Urinary bladder (tissue), 3 donors: ENCODE measurements at regions not wholly inside any gene's neighbourhood (a gene's known extent, or its start where the extent isn't known, plus 50 kb on each side); places are given as distances from the start of the nearest gene placed in this dataset.
"Not testable (repeated sequence)": the region's sequence is repeated elsewhere in the genome, so short reads cannot be mapped to it uniquely, and the experiment has no call there.

Experiments
- DNase-seq: peaks from one replicate; pipeline ENCODE4 v3.0.0-alpha.2; 2015; ENCODE audit errors: extremely low spot score
- H3K27ac ChIP-seq: one replicate; pipeline ENCODE4 v1.5.1; 2013; ENCODE audit warnings: low read depth, mild to moderate bottlenecking, moderate library complexity
- H3K36me3 ChIP-seq: one replicate; pipeline ENCODE4 v1.6.1; 2013; ENCODE audit warnings: mild to moderate bottlenecking, moderate library complexity; ENCODE audit not compliant: insufficient read depth
- H3K4me1 ChIP-seq: one replicate; pipeline ENCODE4 v1.6.1; 2013; ENCODE audit warnings: mild to moderate bottlenecking, moderate library complexity; ENCODE audit not compliant: insufficient read depth
- H3K4me3 ChIP-seq: one replicate; pipeline ENCODE4 v1.5.1; 2013; ENCODE audit warnings: low read depth, low read length
- WGBS: extraction: QIAGEN DNeasy Blood & Tissue Kit; methylation state at CpG from one replicate; pipeline ENCODE4 v1.1.7; 2013; 5-methylcytosine and 5-hydroxymethylcytosine counted together
- donor health status: healthy with polysubstance abuse.
- donor health status: healthy.

DNA sequence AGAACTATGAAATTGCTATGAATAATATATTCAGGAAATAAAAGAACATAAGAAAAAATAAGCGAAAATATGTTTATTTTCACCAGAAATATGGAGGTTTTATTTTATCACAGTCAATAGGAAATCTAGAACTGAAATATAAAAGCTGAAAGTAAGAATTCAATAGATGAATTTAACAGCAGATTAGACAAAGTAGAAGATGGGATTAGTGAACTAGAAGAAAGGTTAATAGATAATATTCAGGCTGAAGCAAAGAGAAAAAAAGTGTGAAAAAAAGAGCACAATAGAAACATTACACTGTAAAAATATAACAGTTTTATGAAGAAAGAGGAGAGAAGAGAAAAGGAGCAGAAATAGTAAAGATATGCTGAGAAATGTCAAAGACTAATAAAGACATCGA, 1152.1 kb downstream of the FAT4 start:
- Histone ChIP-seq H3K4me3 (no peak overlapping the region), H3K4me1 (no peaks in the 10 kb centered on the region), H3K27ac (no peak overlapping the region), H3K36me3 (no peaks in the 10 kb centered on the region)
- DNase-seq, result no peak
- WGBS, result 96% methylated on average over 2 of the region's 2 CpGs

DNA sequence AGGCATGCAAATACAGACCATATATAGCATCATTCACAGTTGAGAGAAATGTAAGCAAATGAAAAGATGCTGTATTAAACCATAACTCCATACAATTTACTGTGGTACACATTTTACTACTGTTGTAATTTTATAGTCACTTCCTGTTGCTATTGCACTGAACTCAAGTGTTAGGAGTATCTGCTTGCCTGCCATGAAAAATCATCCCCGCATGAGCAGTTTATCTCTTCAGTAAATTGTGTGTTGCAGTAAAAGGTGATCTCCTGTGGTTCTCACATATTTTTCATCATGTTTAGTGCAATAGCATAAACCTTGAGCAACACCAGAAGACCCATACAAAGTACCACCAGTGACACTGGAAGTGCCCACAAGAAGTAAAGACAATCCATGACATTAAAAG, 1153.4 kb downstream of the FAT4 start:
- H3K4me3 ChIP-seq, result no peak overlapping the region
- 88% methylated on average over 1 of the region's 1 CpG for WGBS
- H3K36me3 ChIP-seq, result no peaks in the 10 kb centered on the region
- H3K4me1 ChIP-seq, result no peaks in the 10 kb centered on the region
- DNase-seq, result no peak
- H3K27ac ChIP-seq, result no peak overlapping the region

DNA sequence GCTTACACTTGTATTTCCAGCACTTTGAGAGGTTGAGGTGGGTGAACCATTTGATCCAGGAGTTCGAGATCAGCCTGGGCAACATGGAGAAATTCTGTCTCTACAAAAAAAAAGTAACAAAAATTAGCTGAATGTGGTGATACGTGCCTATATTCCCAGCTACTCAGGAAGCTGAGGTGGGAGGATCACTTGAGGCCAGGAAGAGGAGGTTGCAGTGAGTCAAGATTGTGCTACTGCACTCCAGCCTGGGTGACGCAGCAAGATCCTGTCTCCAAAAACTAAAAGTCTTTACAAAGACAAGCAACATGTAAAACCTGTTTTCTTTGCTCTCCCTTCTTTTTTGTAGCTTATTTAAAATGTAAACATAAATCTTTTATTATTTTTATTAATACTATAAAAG, 1156.1 kb downstream of the FAT4 start:
- no peak overlapping the region for H3K27ac ChIP-seq
- H3K4me3 ChIP-seq, result no peak overlapping the region
- no peaks in the 10 kb centered on the region for H3K36me3 ChIP-seq
- 85% methylated on average over 3 of the region's 3 CpGs for WGBS
- DNase-seq, result no peak
- no peaks in the 10 kb centered on the region for H3K4me1 ChIP-seq

DNA sequence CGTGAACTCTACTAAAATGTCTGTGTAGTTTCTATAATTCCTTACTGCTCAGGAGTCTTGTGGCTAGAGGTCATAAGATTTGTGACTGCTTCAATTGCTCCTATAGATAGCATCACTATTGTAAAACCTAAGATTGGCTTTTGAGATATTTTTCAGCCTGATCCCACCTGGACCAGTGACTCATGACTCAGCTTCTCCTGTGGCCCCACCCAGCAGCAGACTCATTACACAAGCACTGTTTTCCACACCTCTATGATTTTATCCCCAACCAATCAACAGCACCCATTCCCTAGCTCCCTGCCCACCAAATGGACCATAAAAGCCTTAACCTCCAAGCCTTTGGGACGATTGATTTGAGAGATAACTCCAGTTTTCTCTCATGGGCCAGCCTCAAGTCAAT, 1157.0 kb upstream of the INTU start:
- Histone ChIP-seq H3K4me3 (no peak overlapping the region), H3K36me3 (no peaks in the 10 kb centered on the region), H3K27ac (no peak overlapping the region), H3K4me1 (no peaks in the 10 kb centered on the region)
- 85% methylated on average over 2 of the region's 2 CpGs for WGBS
- no peak for DNase-seq

DNA sequence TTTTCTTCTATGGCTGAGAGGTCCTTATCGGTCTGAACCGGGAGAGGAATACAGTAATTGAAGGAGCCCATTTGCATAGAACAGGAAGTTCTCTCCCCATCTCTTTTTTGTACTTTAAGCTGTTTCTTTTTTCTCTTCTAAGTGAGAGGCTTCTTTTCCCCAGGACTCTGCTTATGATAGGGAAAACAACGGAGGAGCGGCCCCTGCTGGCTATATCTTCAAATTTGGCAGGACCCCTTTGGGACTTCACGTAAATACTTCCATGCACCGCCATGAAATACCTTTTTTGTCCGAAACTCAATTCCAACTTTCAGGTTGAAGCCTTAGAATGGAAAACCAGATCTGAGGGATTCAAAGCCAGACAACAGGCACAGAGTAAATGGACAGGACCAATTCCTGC, 1153.0 kb upstream of the INTU start:
- WGBS, result 96% methylated on average over 7 of the region's 7 CpGs

DNA sequence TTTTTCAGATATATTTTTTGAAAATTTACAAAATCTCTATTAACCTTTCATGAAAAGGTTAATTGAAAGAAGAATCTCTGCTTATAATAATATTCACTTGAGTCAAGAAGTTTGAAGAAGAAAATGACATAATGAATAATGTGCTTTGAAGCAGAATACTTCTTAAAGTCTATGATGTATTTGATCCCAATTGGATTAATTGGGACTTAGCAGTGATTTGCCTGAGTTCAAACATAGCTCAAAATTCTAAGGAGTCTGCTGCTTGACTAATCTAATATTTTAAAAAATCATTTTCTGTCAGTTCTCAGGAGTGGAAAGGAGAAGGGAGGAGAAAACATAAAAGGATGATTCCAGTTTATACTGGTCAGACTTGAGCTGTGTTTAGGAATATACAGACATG, 1150.4 kb upstream of the INTU start:
- no peak overlapping the region for H3K27ac ChIP-seq
- no peaks in the 10 kb centered on the region for H3K4me1 ChIP-seq
- no peaks in the 10 kb centered on the region for H3K36me3 ChIP-seq
- no peak overlapping the region for H3K4me3 ChIP-seq
- DNase-seq, result no peak

More for the DNA sequence above, 1153.0 kb upstream of the INTU start:
- no peak for DNase-seq
- H3K4me1 ChIP-seq, result no peaks in the 10 kb centered on the region
- no peak overlapping the region for H3K4me3 ChIP-seq
- no peaks in the 10 kb centered on the region for H3K36me3 ChIP-seq
- H3K27ac ChIP-seq, result no peak overlapping the region

DNA sequence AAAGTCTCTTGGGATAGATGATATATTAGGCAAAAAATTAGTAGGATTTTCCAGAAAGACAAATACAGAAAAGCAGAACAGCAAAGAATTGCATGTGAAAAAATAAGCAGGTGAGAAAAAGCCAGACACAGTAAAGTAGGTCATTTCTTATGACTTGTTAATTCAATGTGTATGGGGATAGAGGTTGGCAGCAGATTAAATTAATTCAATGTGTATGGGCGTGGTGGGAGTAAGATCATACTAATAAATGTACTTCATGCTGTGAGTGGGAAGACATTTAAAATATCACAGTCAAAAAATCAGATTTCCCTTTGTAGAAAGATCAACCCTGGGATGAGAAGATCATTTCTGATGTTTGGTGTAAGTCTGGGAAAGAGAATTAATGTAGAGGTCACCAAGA, 1146.4 kb upstream of the INTU start:
- H3K36me3 ChIP-seq, result no peaks in the 10 kb centered on the region
- DNase-seq, result no peak
- 83% methylated on average over 1 of the region's 1 CpG for WGBS
- H3K27ac ChIP-seq, result no peak overlapping the region
- H3K4me1 ChIP-seq, result no peaks in the 10 kb centered on the region
- H3K4me3 ChIP-seq, result no peak overlapping the region

DNA sequence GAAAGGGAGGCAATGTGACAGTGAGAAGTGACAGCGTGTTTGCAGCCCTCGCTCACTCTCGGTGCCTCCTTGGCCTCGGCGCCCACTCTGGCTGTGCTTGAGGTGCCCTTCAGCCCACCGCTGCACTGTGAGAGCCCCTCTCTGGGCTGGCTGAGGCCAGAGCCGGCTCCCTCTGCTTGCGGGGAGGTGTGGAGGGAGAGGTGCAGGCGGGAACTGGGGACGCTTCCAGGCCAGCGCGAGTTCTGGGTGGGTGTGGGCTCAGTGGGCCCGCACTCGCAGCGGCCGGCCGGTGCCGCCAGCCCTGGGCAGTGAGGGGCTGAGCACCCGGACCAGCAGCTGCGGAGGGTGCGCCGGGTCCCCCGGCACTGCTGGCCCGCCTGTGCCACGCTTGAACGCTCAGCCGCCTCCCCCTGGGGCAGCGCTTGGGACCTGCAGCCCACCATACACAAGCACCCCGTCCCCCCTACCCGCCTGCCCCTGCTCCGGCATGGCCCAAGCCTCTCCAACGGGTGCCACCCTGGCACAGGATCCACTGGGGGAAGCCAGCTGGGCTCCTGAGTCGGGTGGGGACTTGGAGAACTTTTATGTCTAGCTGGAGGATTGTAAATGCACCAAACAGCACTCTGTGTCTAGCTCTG, 1142.8 kb upstream of the INTU start:
- H3K4me3 ChIP-seq, result no peak overlapping the region
- no peak for DNase-seq
- H3K27ac ChIP-seq, result no peak overlapping the region
- H3K36me3 ChIP-seq, result no peaks in the 10 kb centered on the region
- 96% methylated on average over 33 of the region's 33 CpGs for WGBS
- H3K4me1 ChIP-seq, result no peaks in the 10 kb centered on the region

DNA sequence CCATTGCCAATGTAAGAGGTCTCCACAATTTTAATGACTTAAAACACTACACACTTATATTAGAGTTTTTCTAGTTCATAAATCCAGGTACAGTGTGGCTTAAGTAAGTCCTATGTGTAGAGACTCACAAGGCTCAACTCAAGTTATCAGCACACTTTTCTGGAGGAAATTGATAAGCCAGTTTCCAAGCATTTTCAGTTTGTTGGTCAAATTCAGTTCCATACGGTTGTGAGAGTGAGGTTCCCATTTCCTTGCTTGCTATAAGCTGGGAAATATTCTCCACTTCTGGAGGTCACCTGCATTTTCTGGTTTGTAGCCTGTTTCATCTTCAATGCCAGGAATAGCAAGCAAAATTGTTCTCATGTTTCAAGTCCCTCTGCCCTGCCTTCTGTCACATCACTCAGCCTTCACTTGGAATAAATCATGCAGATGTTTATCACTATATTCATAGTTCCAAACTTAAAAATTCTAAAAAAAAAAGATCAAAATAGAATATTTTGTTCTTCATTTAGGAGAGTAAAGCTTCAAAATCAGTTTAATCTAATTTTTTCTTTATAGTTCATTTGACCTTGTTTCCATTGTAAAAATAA, 1137.5 kb upstream of the INTU start:
- no peak for DNase-seq
- H3K27ac ChIP-seq, result no peak overlapping the region
- no peak overlapping the region for H3K4me3 ChIP-seq
- WGBS, result 81% methylated on average over 1 of the region's 1 CpG
- no peaks in the 10 kb centered on the region for H3K36me3 ChIP-seq
- H3K4me1 ChIP-seq, result no peaks in the 10 kb centered on the region

DNA sequence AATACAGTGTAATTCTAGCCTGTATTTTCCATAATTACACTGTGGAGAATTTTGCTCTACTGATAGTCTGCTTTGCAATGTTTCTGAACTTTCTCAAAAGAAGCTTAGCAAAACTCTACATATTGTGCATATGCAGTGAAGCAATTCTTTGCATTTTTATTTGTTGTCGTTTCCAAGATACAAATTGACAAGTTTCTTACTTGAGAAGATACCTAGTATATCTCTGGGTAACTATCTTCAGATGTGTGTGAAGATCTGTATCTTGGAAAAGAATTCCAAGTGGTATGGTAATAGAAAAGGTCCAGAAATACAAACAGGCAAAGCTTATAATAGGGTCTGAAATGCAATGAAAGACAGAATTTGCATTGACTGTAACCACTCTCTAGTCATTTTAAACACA, 1119.8 kb upstream of the INTU start:
- Histone ChIP-seq H3K4me1 (no peaks in the 10 kb centered on the region), H3K4me3 (no peak overlapping the region), H3K36me3 (no peaks in the 10 kb centered on the region), H3K27ac (no peak overlapping the region)
- no peak for DNase-seq
- WGBS, result 71% methylated on average over 1 of the region's 1 CpG

DNA sequence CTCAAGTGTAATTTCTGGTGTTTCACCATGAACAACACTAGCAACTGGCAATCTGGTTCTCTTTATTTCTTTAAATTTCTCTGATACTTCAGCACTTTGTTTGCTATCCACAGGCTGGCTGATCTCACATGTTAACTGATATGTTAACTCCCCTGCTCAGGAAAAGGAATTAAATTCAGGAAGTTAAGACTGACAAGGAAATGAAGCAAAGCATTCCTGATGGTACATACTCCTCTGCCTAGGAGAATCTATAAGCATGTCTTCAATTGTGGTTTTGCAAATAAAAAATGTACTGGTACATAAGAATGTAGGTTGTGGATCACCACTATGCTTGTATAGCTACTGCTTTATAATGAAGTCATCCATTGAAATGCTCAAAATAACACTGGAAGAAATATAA, 1119.2 kb upstream of the INTU start:
- DNase-seq, result no peak

DNA sequence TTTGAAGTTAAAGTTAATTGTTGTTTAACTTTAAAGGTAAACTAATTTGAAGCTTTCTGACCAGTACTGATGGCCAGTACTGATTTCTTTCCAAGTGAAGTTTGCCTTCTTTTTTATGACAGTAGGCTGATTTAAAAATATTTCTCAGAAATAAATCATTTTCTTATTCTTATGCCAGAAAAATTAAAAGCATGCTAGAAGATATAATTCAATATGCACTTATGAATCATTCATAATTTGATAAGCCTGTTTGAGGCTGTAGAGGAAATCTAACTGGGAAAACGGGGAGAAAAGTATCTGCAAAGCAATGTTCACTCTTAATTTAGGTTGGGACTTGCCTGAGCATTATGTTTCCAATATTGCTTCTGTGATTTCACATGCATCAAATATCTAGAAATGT, 1112.0 kb upstream of the INTU start:
- DNase-seq, result no peak
- WGBS, result 79% methylated on average over 1 of the region's 1 CpG
- Histone ChIP-seq H3K27ac (no peak overlapping the region), H3K36me3 (no peaks in the 10 kb centered on the region), H3K4me3 (no peak overlapping the region), H3K4me1 (no peaks in the 10 kb centered on the region)

More for the DNA sequence above, 1119.2 kb upstream of the INTU start:
- no peaks in the 10 kb centered on the region for H3K4me1 ChIP-seq
- H3K27ac ChIP-seq, result no peak overlapping the region
- no peak overlapping the region for H3K4me3 ChIP-seq
- H3K36me3 ChIP-seq, result no peaks in the 10 kb centered on the region

DNA sequence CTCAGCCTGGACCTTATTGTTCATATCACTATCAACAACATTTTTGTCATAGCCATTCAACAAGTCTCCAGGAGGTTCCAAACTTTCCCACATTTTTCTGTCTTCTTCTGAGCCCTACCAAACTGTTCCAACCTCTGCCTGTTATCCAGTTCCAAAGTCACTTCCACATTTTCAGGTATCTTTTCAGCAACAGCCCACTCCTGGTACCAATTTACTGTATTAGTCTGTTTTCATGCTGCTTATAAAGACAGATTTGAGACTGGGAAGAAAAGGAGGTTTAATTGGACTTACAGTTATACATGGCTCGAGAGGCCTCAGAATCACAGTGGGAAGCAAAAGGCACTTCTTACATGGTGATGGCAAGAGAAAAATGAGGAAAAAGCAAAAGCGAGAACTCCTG, 1107.4 kb upstream of the INTU start:
- not testable (repeated sequence) for H3K4me1 ChIP-seq, H3K27ac ChIP-seq, DNase-seq, H3K36me3 ChIP-seq, H3K4me3 ChIP-seq
- 94% methylated on average over 2 of the region's 2 CpGs for WGBS

DNA sequence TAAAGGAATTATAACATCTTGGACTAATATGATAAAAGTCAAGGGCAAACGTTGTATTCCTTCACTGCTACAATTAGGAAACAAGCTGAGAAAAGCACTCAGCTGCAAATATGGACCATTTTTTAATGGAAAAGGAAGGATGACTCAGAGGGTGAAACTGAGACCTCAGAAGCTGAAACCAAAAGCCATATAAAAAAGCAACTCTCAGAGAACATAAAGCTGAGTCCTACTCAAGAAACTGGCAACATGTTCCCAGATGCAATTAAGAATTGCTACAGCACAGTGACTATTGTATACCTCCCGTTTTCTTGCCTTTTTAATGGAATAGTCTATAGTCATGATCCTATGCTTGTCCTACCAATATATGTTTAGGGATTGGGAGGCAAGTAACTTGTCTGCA, 1106.4 kb upstream of the INTU start:
- no peaks in the 10 kb centered on the region for H3K36me3 ChIP-seq
- no peak overlapping the region for H3K4me3 ChIP-seq
- DNase-seq, result no peak
- H3K4me1 ChIP-seq, result no peaks in the 10 kb centered on the region
- 84% methylated on average over 2 of the region's 2 CpGs for WGBS
- no peak overlapping the region for H3K27ac ChIP-seq

DNA sequence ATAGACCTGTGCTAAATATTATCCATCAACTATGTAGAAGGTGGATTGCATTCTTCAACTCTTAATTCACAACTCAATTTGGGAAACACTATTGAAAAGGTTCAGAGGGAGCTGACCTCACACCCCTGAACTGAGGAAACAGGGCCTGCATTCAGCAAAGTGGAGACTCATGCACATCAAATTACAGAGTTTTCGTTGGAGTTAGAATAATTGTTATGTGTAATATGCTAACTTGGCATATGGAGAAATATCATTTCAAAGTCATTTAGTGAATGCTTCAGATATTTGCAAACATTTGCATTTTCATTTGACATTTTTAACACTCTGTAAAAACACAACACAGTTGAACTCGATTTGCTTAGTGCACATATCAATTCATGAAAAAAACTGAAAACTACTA, 1102.8 kb upstream of the INTU start:
- Histone ChIP-seq H3K4me3 (no peak overlapping the region), H3K27ac (no peak overlapping the region), H3K4me1 (no peaks in the 10 kb centered on the region), H3K36me3 (no peaks in the 10 kb centered on the region)
- DNase-seq, result no peak
- 90% methylated on average over 2 of the region's 2 CpGs for WGBS
